ENCODE measurements at regions not wholly inside any gene's neighbourhood (a gene's known extent, or its start where the extent isn't known, plus 50 kb on each side); places are given as distances from the start of the nearest gene placed in this dataset.

DNA sequence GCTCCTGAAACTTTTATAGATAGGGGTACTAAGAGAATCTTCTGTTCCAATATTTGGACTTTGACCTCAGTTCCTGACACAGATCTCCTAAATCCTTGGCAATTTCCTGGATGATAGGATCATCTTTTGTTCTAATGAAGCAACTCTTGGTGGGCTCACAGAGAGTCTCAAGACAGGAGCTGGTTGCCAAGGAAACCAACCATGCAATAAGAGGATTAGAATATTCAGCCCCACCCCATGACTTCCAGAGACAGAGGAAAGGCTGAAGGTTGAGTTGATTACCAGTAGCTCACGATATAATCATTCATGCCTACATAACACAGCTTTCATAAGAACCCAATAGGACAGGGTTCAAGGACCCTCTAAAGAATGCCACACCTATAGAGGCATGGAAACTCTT, 2050.2 kb upstream of the CDH6 start:
- TF ChIP-seq CTCF (conservative IDR thresholded peaks at IDR 0.05 in 1 of 2, IDR thresholded peaks at IDR 0.05 in 1 of 2; ENCODE audit: low read depth in 1 of 2, low read length in 2 of 2), result no peak
- no peak for TF ChIP-seq EZH2 (IDR thresholded peaks at IDR 0.05; ENCODE audit: low read length, missing control alignments)

All from fibroblast of lung (primary cell).